K562 (cell line): ENCODE measurements at regions not wholly inside any gene's neighbourhood (a gene's known extent, or its start where the extent isn't known, plus 50 kb on each side); places are given as distances from the start of the nearest gene placed in this dataset.

Experiments used
- ARID3A ChIP-seq: IDR thresholded peaks from 2 replicates; pipeline ENCODE4 v1.6.1; 2012; ENCODE audit warnings: low read depth, low read length, improper control_type of control experiment, borderline replicate concordance
- ATF4 ChIP-seq: fragments of 450-650 bp; formaldehyde crosslinking; IDR thresholded peaks from 2 replicates; pipeline ENCODE4 v1.4.0; 2022; ENCODE audit warnings: mild to moderate bottlenecking, moderate library complexity
- CBX8 ChIP-seq: fragments of 200-600 bp; sonication (generic); IDR thresholded peaks from 2 replicates; pipeline ENCODE4 v1.6.1; 2012; ENCODE audit warnings: borderline replicate concordance, mixed run types, low read depth, mild to moderate bottlenecking, moderate library complexity, mixed read lengths, low read length, control low read depth, inconsistent platforms; ENCODE audit not compliant: poor library complexity, severe bottlenecking; ENCODE audit errors: extremely low read depth
- CEBPB ChIP-seq: fragments of 450-650 bp; IDR thresholded peaks from 2 replicates; pipeline ENCODE4 v1.6.1; 2016; ENCODE audit warnings: missing genetic modification characterization, missing compliant biosample characterization
- CREB3L1 ChIP-seq: fragments of 450-650 bp; IDR thresholded peaks from 2 replicates; pipeline ENCODE4 v1.6.1; 2014; ENCODE audit warnings: low read depth, mild to moderate bottlenecking, moderate library complexity, borderline replicate concordance
- JUND ChIP-seq, 2 experiments: IDR thresholded peaks; 2 replicates in 1 of 2; 3 replicates in 1 of 2; pipeline ENCODE4 v1.6.1; 2011; ENCODE audit warnings: borderline replicate concordance in 2 of 2, low read depth in 2 of 2, low read length in 2 of 2, improper control_type of control experiment in 1 of 2, missing biosample characterization in 1 of 2, missing genetic modification characterization in 1 of 2, missing genetic modification reagents in 1 of 2
- NR2C2 ChIP-seq, 2 experiments: fragments of 200-800 bp in 1 of 2; sonication (Bioruptor generic) in 1 of 2; sonication (generic) in 1 of 2; formaldehyde crosslinking in 1 of 2; IDR thresholded peaks; 2 replicates each; pipeline versions ENCODE4 v1.6.1 to v1.8.0; 2016 to 2022; ENCODE audit warnings: mild to moderate bottlenecking in 1 of 2, missing compliant biosample characterization in 1 of 2, missing genetic modification characterization in 1 of 2, missing genetic modification reagents in 1 of 2
- RREB1 ChIP-seq: fragments of 250-450 bp; sonication (Bioruptor Pico); IDR thresholded peaks from 2 replicates; pipeline ENCODE4 v1.4.0; 2020
- SMAD1 ChIP-seq: fragments of 150-350 bp; IDR thresholded peaks from 2 replicates; pipeline ENCODE4 v1.6.1; 2014; ENCODE audit warnings: low read length, low read depth; ENCODE audit not compliant: partially characterized antibody
- SMARCA5 ChIP-seq: fragments of 450-650 bp; IDR thresholded peaks from 2 replicates; pipeline ENCODE4 v1.6.1; 2016
- SMARCE1 ChIP-seq: fragments of 450-650 bp; IDR thresholded peaks from 2 replicates; pipeline ENCODE4 v1.7.1; 2016; ENCODE audit warnings: mild to moderate bottlenecking
- TRIM24 ChIP-seq, 2 experiments: fragments of 450-650 bp; IDR thresholded peaks; 2 replicates each; pipeline ENCODE4 v1.6.1; 2016
- ZNF431 ChIP-seq: sonication (generic); formaldehyde crosslinking; IDR thresholded peaks from 2 replicates; pipeline ENCODE4 v1.8.0; 2022; ENCODE audit warnings: mild to moderate bottlenecking, missing genetic modification reagents
- TF ChIP-seq, protein P1 (sequence below): fragments of 200-800 bp; sonication (Bioruptor generic); IDR thresholded peaks from 2 replicates; pipeline ENCODE4 v1.6.1; 2017; ENCODE audit warnings: missing genetic modification characterization, missing compliant biosample characterization

- TF ChIP-seq JUND (IDR thresholded peaks at IDR 0.05; ENCODE audit: borderline replicate concordance, low read depth, low read length) (peak; percentile 73; the same call in 1 of the 2 replicates), JUND (tag; IDR thresholded peaks at IDR 0.05; ENCODE audit: borderline replicate concordance, low read depth, low read length) (peak; percentile 55; the same call in 1 of the 3 replicates), CREB3L1 (no peak), SMARCE1 (peak; percentile 99), SMARCA5 (no peak), ATF4 (peak; percentile 68), ZNF431 (no peak), TRIM24 (IDR thresholded peaks at IDR 0.05) (peak; percentile 94 to 95), RREB1 (peak; percentile 89), CEBPB (tag) (peak; percentile 78), CBX8 (no peak), NR2C2 (CRISPR knock-in tag; IDR thresholded peaks at IDR 0.05) (peak; percentile 45; the same call in 1 of the 2 replicates), NR2C2 (tag; IDR thresholded peaks at IDR 0.05) (no peak), SMAD1 (peak; percentile 87), ARID3A (peak; percentile 25; the same call in 1 of the 2 replicates)
- TF ChIP-seq, protein P1, sequence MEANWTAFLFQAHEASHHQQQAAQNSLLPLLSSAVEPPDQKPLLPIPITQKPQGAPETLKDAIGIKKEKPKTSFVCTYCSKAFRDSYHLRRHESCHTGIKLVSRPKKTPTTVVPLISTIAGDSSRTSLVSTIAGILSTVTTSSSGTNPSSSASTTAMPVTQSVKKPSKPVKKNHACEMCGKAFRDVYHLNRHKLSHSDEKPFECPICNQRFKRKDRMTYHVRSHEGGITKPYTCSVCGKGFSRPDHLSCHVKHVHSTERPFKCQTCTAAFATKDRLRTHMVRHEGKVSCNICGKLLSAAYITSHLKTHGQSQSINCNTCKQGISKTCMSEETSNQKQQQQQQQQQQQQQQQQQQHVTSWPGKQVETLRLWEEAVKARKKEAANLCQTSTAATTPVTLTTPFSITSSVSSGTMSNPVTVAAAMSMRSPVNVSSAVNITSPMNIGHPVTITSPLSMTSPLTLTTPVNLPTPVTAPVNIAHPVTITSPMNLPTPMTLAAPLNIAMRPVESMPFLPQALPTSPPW: peak; percentile 93
These were observed 127.3 kb downstream of the MACROH2A1 start (continued) for GRCh38 chr5:135271533-135272310.
